Stomach (tissue), 4 donors: ENCODE measurements at regions not wholly inside any gene's neighbourhood (a gene's known extent, or its start where the extent isn't known, plus 50 kb on each side); places are given as distances from the start of the nearest gene placed in this dataset.

Source experiments
- EP300 ChIP-seq: sonication (generic); formaldehyde crosslinking; IDR thresholded peaks from one replicate; pipeline ENCODE4 v1.6.1; 2017; ENCODE audit warnings: antibody characterized with exemption
- POLR2A ChIP-seq, 4 donors: fragments of 450-650 bp; IDR thresholded peaks; one replicate each; pipeline ENCODE4 v1.6.1; 2016; ENCODE audit warnings: antibody characterized with exemption in 4 of 4, control low read depth in 2 of 4, mild to moderate bottlenecking in 1 of 4, moderate library complexity in 1 of 4
- POLR2AphosphoS5 ChIP-seq, 3 donors: sonication (generic); formaldehyde crosslinking; IDR thresholded peaks; one replicate each; pipeline ENCODE4 v1.6.1; 2016; ENCODE audit warnings: antibody characterized with exemption in 3 of 3
- TF ChIP-seq, protein P1 (sequence below), 7 experiments: fragments of 450-650 bp in 4 of 7; fragments of 200-600 bp in 3 of 7; sonication (generic) in 3 of 7; IDR thresholded peaks; one replicate each; pipeline ENCODE4 v1.5.1; 2016 to 2019; ENCODE audit warnings: antibody characterized with exemption in 7 of 7, control low read depth in 2 of 7, mild to moderate bottlenecking in 1 of 7

DNA sequence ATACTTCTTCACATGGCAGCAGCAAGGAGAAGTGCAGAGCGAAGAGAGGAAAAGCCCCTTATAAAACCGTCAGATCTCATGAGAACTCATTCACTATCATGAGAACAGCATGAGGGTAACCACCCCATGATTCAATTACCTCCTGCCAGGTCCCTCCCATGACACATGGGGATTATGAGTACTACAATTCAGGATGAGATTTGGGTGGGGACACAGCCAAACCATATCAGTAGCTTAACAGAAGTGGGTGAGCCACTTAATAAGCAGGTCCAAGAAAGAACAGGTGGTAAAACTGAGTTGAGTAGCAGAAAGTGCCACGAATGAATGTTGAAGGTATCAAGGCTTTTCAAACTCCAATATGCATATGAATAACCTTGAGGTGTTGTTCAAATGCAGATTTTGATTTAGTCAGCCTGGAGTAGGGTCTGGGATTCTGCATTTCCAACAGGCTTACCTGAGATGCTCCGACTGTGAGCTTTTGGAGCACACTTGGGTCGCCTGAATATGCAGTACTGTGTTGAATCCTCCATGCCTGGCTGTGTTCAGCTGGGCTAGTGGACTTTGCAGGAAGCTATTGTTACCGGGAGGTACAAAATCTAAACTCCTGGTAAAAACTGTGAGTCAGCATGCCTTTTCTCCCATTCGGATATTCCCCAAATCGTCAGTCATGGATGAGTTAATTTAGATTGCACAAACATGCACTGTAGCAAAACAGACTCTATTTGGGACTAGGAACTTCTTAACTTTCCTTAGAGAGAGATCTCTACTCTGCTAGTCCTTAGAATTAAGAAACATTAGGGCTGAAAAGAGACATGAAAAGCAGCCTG, 69.0 kb upstream of the PRKCQ start:
- TF ChIP-seq, protein P1, sequence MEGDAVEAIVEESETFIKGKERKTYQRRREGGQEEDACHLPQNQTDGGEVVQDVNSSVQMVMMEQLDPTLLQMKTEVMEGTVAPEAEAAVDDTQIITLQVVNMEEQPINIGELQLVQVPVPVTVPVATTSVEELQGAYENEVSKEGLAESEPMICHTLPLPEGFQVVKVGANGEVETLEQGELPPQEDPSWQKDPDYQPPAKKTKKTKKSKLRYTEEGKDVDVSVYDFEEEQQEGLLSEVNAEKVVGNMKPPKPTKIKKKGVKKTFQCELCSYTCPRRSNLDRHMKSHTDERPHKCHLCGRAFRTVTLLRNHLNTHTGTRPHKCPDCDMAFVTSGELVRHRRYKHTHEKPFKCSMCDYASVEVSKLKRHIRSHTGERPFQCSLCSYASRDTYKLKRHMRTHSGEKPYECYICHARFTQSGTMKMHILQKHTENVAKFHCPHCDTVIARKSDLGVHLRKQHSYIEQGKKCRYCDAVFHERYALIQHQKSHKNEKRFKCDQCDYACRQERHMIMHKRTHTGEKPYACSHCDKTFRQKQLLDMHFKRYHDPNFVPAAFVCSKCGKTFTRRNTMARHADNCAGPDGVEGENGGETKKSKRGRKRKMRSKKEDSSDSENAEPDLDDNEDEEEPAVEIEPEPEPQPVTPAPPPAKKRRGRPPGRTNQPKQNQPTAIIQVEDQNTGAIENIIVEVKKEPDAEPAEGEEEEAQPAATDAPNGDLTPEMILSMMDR (IDR thresholded peaks at IDR 0.05), result no peak
- TF ChIP-seq POLR2A (IDR thresholded peaks at IDR 0.05), result no peak
- no peak for TF ChIP-seq EP300
- no peak for TF ChIP-seq POLR2AphosphoS5 (IDR thresholded peaks at IDR 0.05)
